GM04504 (cell line): ENCODE measurements at regions not wholly inside any gene's neighbourhood (a gene's known extent, or its start where the extent isn't known, plus 50 kb on each side); places are given as distances from the start of the nearest gene placed in this dataset.
A peak's percentile ranks its signal among the peaks of the same experiment; 100 is the strongest.

Source experiments
- DNase-seq: peaks from one replicate; pipeline ENCODE4 v3.0.0-alpha.2; 2012; ENCODE audit warnings: low read depth

- no peak for DNase-seq
Measured at GRCh38 chr13:48891586-48891985, 84.1 kb upstream of the FNDC3A start.

- DNase-seq, result peak; percentile 39
Measured at GRCh38 chr13:48892053-48892687, 83.5 kb upstream of the FNDC3A start.

GRCh38 chr13:48892688-48893075 lies 83.0 kb upstream of the FNDC3A start:
- no peak for DNase-seq

GRCh38 chr13:48896312-48896711 lies 79.4 kb upstream of the FNDC3A start:
- DNase-seq, result no peak

- DNase-seq, result no peak
Measured at GRCh38 chr13:48901781-48902180, 73.9 kb upstream of the FNDC3A start.

GRCh38 chr13:48902368-48902767 lies 73.3 kb upstream of the FNDC3A start:
- DNase-seq, result peak; percentile 24

GRCh38 chr13:48904668-48905290 lies 70.9 kb upstream of the FNDC3A start:
- DNase-seq, result no peak

GRCh38 chr13:48906200-48906599 lies 69.5 kb upstream of the FNDC3A start:
- no peak for DNase-seq

GRCh38 chr13:48908381-48909055 lies 67.2 kb upstream of the FNDC3A start:
- DNase-seq, result no peak

GRCh38 chr13:48909056-48909389 lies 66.7 kb upstream of the FNDC3A start:
- no peak for DNase-seq

GRCh38 chr13:48910686-48911085 lies 65.0 kb upstream of the FNDC3A start:
- DNase-seq, result no peak

- DNase-seq, result no peak
Measured at GRCh38 chr13:48919751-48920150, 56.0 kb upstream of the FNDC3A start.

GRCh38 chr13:48920730-48921129 lies 55.0 kb upstream of the FNDC3A start:
- no peak for DNase-seq

- no peak for DNase-seq
Measured at GRCh38 chr13:48923376-48923775, 52.3 kb upstream of the FNDC3A start.

GRCh38 chr13:48925001-48925400 lies 50.7 kb upstream of the FNDC3A start:
- DNase-seq, result no peak
